Caco-2 (cell line): ENCODE measurements at regions not wholly inside any gene's neighbourhood (a gene's known extent, or its start where the extent isn't known, plus 50 kb on each side); places are given as distances from the start of the nearest gene placed in this dataset.

Experiments
- BruUV-seq: library from RNA; stranded (reverse); fragments of 400-500 nt; replicated peaks from 2 replicates; lab custom pipeline; 2021; lab: Mats Ljungman, UMichigan
- CTCF ChIA-PET: fragments of 300-600 bp; sonication (Branson Sonifier 250); formaldehyde crosslinking; loops from one replicate; lab custom pipeline; 2022; ENCODE audit warnings: antibody characterized with exemption; lab: Charles Lee
- POLR2A ChIA-PET: fragments of 300-600 bp; sonication (Branson Sonifier 250); formaldehyde crosslinking; loops from one replicate; lab custom pipeline; 2022; ENCODE audit warnings: antibody characterized with exemption; lab: Charles Lee
- DNase-seq, 2 experiments: peaks; one replicate each; pipeline versions ENCODE4 v3.0.0 to v3.0.0-alpha.2; 2020 to 2022
- H3K27me3 ChIP-seq: replicated peaks from 2 replicates; pipeline ENCODE4 v1.6.0; 2011; ENCODE audit warnings: low read length; ENCODE audit not compliant: control insufficient read depth, insufficient read depth
- H3K36me3 ChIP-seq: 2 replicates; pipeline ENCODE4 v1.5.1; 2011; ENCODE audit warnings: low read length; ENCODE audit not compliant: control insufficient read depth, insufficient read depth
- H3K4me1 ChIP-seq: fragments of 250-450 bp; sonication (Bioruptor Pico); 2 replicates; pipeline ENCODE4 v1.5.1; 2020; ENCODE audit warnings: mild to moderate bottlenecking
- H3K4me3 ChIP-seq: 2 replicates; pipeline ENCODE4 v1.5.1; 2011; ENCODE audit warnings: low read depth, mild to moderate bottlenecking, control low read depth, low read length
- H3K9me3 ChIP-seq: fragments of 250-450 bp; sonication (Bioruptor Pico); 2 replicates; pipeline ENCODE4 v1.5.1; 2020; ENCODE audit warnings: mild to moderate bottlenecking, moderate library complexity
- H3K27ac Mint-ChIP-seq: one replicate; pipeline ENCODE4 v1.8.0; 2022; ENCODE audit warnings: mixed read lengths; ENCODE audit not compliant: unreplicated experiment
- H3K27me3 Mint-ChIP-seq: one replicate; pipeline ENCODE4 v1.8.0; 2022; ENCODE audit warnings: mixed read lengths; ENCODE audit not compliant: insufficient read depth, unreplicated experiment
- H3K36me3 Mint-ChIP-seq: one replicate; pipeline ENCODE4 v1.8.0; 2022; ENCODE audit warnings: mild to moderate bottlenecking, mixed read lengths; ENCODE audit not compliant: insufficient read depth, unreplicated experiment
- H3K4me1 Mint-ChIP-seq: one replicate; pipeline ENCODE4 v1.8.0; 2022; ENCODE audit warnings: low read depth, mixed read lengths; ENCODE audit not compliant: unreplicated experiment
- H3K4me3 Mint-ChIP-seq: one replicate; pipeline ENCODE4 v1.8.0; 2022; ENCODE audit warnings: mild to moderate bottlenecking, moderate library complexity, mixed read lengths; ENCODE audit not compliant: unreplicated experiment
- H3K9me3 Mint-ChIP-seq: one replicate; pipeline ENCODE4 v1.8.0; 2022; ENCODE audit warnings: mixed read lengths; ENCODE audit not compliant: unreplicated experiment
- CTCF ChIP-seq, 2 experiments: fragments of 200-600 bp in 1 of 2; IDR thresholded peaks; 1 replicate in 1 of 2; 2 replicates in 1 of 2; pipeline versions ENCODE4 v1.5.1 to v1.8.0; 2011 to 2022; ENCODE audit warnings: antibody characterized with exemption in 1 of 2, control low read depth in 1 of 2, inconsistent platforms in 1 of 2, low read depth in 1 of 2, low read length in 1 of 2, mild to moderate bottlenecking in 1 of 2, moderate library complexity in 1 of 2; ENCODE audit not compliant: insufficient read depth in 1 of 2, severe bottlenecking in 1 of 2, unreplicated experiment in 1 of 2
- intact Hi-C: fragments of 100-400 bp; cut with micrococcal nuclease; formaldehyde crosslinking; loops from one replicate; pipeline ENCODE4 v1.10.0; 2022; ENCODE audit not compliant: unreplicated experiment

DNA sequence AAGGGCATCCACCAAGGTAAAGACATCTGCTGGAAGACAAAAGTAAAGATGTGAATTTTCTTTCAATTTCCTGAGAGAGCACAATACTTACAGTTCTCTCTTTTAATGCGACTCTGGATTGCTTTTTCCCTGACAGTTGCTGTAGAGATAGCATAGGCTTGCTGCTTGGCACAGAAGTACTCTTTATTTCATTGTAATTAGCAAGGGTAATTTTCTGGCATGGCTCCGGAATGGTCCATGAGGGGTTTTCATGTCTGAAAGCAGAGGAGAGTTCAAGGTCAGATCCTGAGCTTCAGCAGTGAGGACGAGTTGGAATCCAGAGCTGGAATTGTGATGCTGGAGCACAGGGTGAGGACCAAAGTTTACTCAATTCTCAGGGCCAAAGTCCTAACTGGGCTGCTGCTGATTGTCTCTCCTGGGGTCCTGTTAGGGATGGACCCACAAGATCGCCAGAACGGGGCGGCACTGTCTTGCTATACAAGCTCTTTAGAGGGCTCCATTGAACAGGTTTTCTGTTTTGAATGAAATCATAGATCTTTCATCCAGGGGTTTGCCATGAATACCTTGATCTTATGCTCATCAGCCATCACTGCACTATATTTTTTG lies 190.0 kb upstream of the MKI67 start:
- POLR2A ChIA-PET: no interaction called here
- H3K36me3 ChIP-seq: no peaks in the 10 kb centered on the region
- no peak overlapping the region for H3K4me3 Mint-ChIP-seq
- no TSS peak for BruUV-seq
- no peaks in the 10 kb centered on the region for H3K36me3 Mint-ChIP-seq
- no peak for TF ChIP-seq CTCF (IDR thresholded peaks at IDR 0.05; ENCODE audit: insufficient read depth in 1 of 2, low read depth in 1 of 2, low read length in 1 of 2, severe bottlenecking in 1 of 2, unreplicated experiment in 1 of 2)
- H3K27me3 Mint-ChIP-seq: peaks cover 22% of the 10 kb centered on the region
- no peaks in the 10 kb centered on the region for H3K9me3 Mint-ChIP-seq
- H3K4me1 Mint-ChIP-seq: no peaks in the 10 kb centered on the region
- no peak for DNase-seq
- H3K27me3 ChIP-seq: no peaks in the 10 kb centered on the region; the same call in 1 of the 2 replicates
- intact Hi-C loops: no loop called here
- H3K4me1 ChIP-seq: no peaks in the 10 kb centered on the region
- H3K9me3 ChIP-seq: no peaks in the 10 kb centered on the region
- CTCF ChIA-PET: no interaction called here
- no peak overlapping the region for H3K4me3 ChIP-seq
- no peak overlapping the region for H3K27ac Mint-ChIP-seq

GRCh38 chr10:128316925-128317324 lies 190.7 kb upstream of the MKI67 start:
- H3K27me3 Mint-ChIP-seq: peaks cover 17% of the 10 kb centered on the region
- ChIA-PET POLR2A (no interaction called here), CTCF (no interaction called here)
- no peak for DNase-seq
- no peaks in the 10 kb centered on the region for H3K36me3 Mint-ChIP-seq
- TF ChIP-seq CTCF (IDR thresholded peaks at IDR 0.05; ENCODE audit: insufficient read depth in 1 of 2, low read depth in 1 of 2, low read length in 1 of 2, severe bottlenecking in 1 of 2, unreplicated experiment in 1 of 2): no peak
- H3K36me3 ChIP-seq: no peaks in the 10 kb centered on the region
- no peaks in the 10 kb centered on the region for H3K4me1 Mint-ChIP-seq
- no peak overlapping the region for H3K27ac Mint-ChIP-seq
- no peak overlapping the region for H3K4me3 Mint-ChIP-seq
- H3K9me3 ChIP-seq: no peaks in the 10 kb centered on the region
- no peak overlapping the region for H3K4me3 ChIP-seq
- H3K9me3 Mint-ChIP-seq: no peaks in the 10 kb centered on the region
- no peaks in the 10 kb centered on the region for H3K4me1 ChIP-seq
- intact Hi-C loops: no loop called here
- no peaks in the 10 kb centered on the region; the same call in 1 of the 2 replicates for H3K27me3 ChIP-seq
- no TSS peak for BruUV-seq

DNA sequence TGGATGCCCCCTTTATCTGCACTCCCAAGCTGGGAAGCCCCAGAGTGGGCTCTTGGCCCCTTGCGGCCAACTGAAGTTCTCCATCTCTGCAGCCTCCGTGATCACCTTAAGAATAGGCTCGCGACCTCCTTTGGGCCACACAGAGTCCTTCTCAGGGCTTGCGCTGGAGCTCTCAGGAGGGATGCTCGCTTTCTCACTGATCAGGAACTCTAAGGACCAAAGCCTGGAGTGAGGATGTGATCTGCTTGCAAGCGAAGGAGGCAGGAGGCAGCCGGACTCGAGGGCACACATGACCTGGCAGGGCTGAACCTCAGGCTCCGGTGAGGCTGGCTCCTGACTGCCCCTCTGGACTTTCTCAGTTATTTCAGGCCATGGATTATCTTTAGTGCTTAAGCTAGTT lies 192.1 kb upstream of the MKI67 start:
- POLR2A ChIA-PET: no interaction called here
- no peaks in the 10 kb centered on the region for H3K4me1 ChIP-seq
- H3K9me3 Mint-ChIP-seq: no peaks in the 10 kb centered on the region
- no peak overlapping the region for H3K4me3 Mint-ChIP-seq
- CTCF ChIA-PET: interaction anchor here (0.6 to 0.7 kb wide), 3 partner anchors 57 to 1745 kb away, joined by 3 to 8 read pairs (median 4); no protein-coding TSS in a partner anchor
- no peaks in the 10 kb centered on the region; the same call in 1 of the 2 replicates for H3K27me3 ChIP-seq
- no TSS peak for BruUV-seq
- H3K36me3 ChIP-seq: no peaks in the 10 kb centered on the region
- H3K4me1 Mint-ChIP-seq: no peaks in the 10 kb centered on the region
- H3K27me3 Mint-ChIP-seq: peaks cover 20% of the 10 kb centered on the region
- no peak overlapping the region for H3K27ac Mint-ChIP-seq
- H3K36me3 Mint-ChIP-seq: no peaks in the 10 kb centered on the region
- DNase-seq: no peak
- H3K9me3 ChIP-seq: no peaks in the 10 kb centered on the region
- H3K4me3 ChIP-seq: no peak overlapping the region
- no peak for TF ChIP-seq CTCF (IDR thresholded peaks at IDR 0.05; ENCODE audit: insufficient read depth in 1 of 2, low read depth in 1 of 2, low read length in 1 of 2, severe bottlenecking in 1 of 2, unreplicated experiment in 1 of 2)
- intact Hi-C loops: no loop called here
